NCI-H1694 (cell line): ENCODE measurements at regions not wholly inside any gene's neighbourhood (a gene's known extent, or its start where the extent isn't known, plus 50 kb on each side); places are given as distances from the start of the nearest gene placed in this dataset.
"Not testable (repeated sequence)": the region's sequence is repeated elsewhere in the genome, so short reads cannot be mapped to it uniquely, and the experiment has no call there.

Source experiments
- DNase-seq: peaks from one replicate; lab custom pipeline; 2025; lab: John Stamatoyannopoulos, UW

- no peak for DNase-seq
Observed at GRCh38 chr9:27673641-27674040, 100.4 kb upstream of the C9orf72 start.

- DNase-seq = no peak
Observed at GRCh38 chr9:27675354-27675753, 102.1 kb upstream of the C9orf72 start.

GRCh38 chr9:27676827-27677226 is 103.5 kb upstream of the C9orf72 start:
- no peak for DNase-seq

DNA sequence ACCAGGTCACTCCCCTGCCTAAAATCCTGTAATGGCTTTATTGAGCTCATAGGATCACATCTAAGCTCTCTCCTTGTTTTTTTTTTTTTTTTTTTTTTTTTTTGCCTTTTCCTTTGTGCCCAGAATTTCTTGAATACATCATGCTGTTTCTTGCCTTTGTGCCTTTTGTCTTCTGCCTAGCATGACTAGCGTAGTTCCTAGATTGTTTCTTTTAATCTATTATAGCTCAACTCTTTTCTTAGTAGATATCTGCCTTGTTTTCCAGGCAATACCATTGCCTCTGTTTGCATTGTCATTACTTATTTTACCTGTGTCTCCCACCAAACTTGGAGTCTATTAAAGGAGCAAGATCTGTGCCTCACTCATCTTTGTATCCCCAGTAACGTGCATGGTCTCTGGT is 106.1 kb upstream of the C9orf72 start:
- no peak for DNase-seq

DNA sequence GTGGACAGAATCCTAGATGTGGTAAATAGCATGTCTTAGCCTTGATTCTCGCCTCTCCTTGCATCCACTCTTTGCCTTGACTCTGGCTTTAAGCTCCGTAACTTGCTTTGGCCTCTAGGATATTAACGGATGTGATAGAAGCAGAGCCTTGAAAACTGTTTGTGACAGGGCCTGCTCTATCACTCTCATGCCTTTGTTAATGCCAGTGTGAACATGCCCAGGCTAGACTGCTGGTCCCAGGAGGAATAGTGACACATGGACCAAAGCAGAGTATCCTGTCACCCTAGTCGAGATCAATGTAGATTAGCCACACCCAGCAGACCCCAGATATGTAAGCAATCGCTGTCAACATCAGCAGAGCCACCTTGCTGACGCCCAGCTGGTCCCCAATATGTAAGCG is 109.9 kb upstream of the C9orf72 start:
- no peak for DNase-seq

- DNase-seq = no peak
Observed at GRCh38 chr9:27688954-27689353, 115.7 kb upstream of the C9orf72 start.

GRCh38 chr9:27690816-27691215 is 117.5 kb upstream of the C9orf72 start:
- not testable (repeated sequence) for DNase-seq

GRCh38 chr9:27699621-27700020 is 126.3 kb upstream of the C9orf72 start:
- no peak for DNase-seq

GRCh38 chr9:27701016-27701415 is 127.7 kb upstream of the C9orf72 start:
- DNase-seq = no peak

GRCh38 chr9:27701587-27701986 is 128.3 kb upstream of the C9orf72 start:
- no peak for DNase-seq

DNA sequence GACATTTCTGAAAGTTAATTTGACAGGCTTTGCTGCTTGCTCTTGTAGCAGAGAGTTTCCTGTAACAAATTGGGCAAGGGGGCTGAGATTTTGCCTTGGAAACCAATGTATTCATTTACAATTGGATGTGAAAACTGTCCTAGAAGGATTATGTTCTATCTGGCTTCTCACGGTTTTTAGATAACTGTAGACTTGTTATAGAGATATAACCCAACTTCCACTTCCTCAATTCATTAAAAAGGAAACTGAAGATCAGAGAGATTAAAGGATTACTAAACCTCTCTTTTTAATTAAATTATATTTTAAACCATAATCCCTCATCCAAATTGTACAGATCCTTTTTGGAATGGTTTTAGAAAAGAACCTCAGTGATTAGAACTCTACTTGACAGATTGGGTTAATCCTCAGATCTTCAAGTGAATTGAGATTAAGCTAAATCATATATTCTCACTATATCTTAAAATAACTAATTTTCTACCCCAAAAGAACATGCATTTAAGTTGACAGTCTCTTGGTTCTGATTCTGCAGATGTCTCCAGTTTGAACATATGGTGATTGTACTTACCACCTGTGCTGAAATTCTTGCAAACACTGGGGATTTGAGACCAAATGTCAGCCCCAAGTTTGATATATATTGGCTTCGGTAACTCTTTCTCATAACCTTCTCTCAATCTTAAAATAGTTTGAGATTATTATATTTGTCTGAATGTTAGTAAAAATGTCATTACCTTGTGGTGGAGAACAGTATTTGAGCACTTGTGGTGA is 130.1 kb upstream of the C9orf72 start:
- DNase-seq = peak; percentile 27

- DNase-seq = no peak
Observed at GRCh38 chr9:27711241-27711640, 138.0 kb upstream of the C9orf72 start.

GRCh38 chr9:27712806-27713205 is 139.5 kb upstream of the C9orf72 start:
- DNase-seq = peak; percentile 62

GRCh38 chr9:27714388-27714787 is 141.1 kb upstream of the C9orf72 start:
- peak; percentile 77 for DNase-seq

DNA sequence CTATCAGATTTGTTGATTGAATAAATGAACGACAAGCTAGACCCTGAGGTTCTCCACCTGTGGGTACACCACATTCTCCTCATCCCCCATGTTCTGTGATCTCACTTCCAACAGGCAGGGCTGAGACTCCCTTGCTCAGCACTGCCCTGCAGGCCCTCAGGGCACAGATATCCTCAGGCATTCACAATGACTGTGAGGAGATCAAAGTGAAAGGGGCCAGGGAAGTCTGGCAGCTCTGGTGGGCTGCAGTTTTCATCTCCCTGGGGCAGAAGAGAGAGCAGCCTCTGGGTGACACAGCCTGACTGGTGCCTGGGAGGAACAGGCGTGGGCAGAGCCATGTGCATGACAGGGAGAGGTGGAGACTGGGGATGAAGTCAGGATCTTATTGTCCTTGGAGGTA is 142.4 kb upstream of the C9orf72 start:
- no peak for DNase-seq

DNA sequence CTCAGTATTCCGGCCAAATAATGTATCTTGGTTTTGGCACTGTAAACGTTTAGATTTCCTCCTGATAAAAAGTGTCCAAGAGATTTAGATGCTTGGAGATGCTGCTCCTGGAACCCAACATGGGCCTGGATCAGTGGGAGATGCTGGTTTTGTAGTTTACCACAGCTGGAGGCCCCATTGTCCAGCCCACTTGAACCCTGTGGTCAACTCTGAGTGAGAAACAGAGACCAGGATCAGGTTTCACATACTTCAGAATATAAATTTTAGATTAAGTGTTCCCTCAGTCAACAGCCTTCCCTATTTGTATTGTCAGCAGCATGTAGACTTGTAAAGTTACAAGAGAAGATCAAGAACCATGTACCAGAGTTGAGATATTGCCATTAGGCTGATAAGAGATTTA is 144.7 kb upstream of the C9orf72 start:
- no peak for DNase-seq

- DNase-seq = no peak
Observed at GRCh38 chr9:27719711-27720110, 146.4 kb upstream of the C9orf72 start.

DNA sequence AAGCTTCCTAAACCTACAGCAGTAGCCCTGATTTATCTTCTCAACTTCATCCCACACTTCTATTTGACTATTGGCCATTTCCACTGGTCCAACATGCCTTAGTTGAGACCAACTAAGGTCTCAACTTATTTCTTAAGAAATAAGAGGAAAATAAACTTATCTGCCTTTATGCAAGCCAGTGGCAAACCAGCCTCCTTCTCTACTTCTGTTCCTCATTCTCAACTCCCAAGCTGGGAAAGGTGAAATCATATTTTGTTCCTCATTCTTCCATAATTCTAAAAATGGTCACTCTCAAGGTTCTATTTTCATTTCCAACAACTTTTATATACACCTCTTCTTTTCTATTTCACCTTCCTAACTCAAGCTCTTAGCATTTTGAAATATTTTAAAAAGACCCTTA is 149.6 kb upstream of the C9orf72 start:
- DNase-seq = no peak

DNA sequence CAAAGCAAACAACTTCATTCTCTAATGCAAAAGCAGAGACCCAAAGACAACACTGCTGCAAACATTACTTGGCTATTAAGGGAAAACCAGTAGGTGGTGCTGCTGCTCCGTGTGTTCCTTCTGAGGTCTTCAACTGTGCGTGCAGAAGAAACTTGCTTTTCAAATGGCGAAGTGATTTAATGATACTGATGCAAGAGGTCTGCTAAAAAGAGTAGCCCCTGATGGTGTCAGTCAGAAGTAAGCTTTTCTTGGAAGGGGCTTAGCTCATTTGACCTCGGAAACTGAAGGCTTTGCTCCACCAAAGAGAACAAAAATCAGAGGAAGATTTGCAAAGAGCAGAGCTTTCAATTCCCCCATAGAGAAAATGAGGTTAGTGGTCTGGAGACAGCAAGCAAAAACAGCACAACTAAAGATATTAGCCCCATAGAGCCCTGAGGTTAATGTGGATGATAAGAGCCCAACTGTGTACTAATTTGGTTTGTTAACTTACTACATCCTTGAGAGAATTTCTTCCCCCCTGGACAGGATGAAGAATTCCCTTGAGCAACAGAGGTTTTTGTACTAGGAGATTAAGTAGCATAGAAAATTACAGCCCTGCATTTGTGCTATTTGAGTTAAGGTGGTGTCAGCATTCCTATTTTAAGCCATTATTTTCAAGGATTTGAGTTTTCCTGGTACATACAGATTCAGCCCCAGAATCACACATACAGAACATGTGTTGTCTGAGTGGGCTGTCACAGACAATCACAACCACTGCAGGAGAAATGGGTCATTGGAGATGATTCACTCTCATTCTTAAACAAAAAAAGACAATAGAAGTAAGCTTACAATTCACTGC is 153.2 kb upstream of the C9orf72 start:
- DNase-seq = peak; percentile 86

DNA sequence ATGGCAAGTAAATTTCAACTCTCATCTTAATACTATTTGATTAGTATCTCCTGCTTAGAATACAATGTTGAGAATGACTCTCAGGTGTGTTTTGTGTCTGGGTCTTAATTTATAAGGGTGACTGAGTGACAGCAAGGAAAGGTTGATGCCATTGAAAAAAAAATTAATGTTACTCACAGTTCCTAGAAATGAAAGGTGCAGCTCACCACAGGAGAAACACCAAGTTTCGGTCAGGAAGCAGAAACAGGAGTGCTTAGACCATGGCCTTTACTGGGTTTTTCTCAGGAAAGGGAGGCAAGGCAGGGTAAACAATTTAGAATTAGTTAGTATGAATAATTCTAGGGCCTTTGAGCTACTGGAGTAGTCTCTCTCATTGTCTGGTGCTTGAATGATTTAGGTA is 159.2 kb upstream of the C9orf72 start:
- no peak for DNase-seq

DNA sequence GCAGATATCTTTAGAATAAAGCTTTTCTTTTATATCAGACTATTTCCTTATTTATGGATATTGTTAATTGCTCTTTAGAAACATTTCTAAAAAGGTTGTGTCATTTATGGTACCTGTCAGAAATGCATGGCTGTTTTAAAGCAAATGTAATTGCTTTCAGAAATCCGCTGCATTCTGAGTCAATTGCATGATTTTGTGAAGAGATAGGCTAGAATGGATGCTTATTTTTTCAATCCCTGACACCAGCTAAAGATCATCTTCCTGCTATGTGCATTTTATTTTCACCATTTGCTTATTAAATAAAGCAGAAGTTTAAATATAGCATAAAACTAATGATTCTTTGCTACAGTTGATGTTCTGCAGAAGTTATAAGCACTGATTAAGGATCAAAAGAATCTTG is 170.2 kb upstream of the C9orf72 start:
- no peak for DNase-seq

- DNase-seq = no peak
Observed at GRCh38 chr9:27747450-27747849, 174.2 kb upstream of the C9orf72 start.

- DNase-seq = peak; percentile 25
Observed at GRCh38 chr9:27749838-27750237, 176.6 kb upstream of the C9orf72 start.
